ENCODE measurements at regions not wholly inside any gene's neighbourhood (a gene's known extent, or its start where the extent isn't known, plus 50 kb on each side); places are given as distances from the start of the nearest gene placed in this dataset.

DNA sequence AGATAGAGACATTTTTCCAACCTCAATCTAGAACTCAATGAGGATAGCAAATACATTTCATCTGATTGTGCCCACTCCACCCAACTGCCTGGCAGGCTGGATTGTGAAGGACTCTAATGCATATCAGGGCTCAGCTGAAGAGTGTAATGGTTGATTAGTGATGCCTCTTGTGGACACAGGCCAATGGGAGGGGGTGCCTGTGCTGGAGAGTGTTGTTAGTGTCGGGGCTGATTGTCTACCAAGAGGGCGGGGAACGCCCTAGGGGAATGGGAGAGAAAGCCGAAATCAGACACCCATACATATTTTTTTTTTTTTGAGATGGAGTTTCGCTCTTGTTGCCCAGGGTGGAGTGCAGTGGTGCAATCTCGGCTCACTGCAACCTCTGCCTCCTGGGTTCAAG lies 103.7 kb upstream of the SALL4 start:
- Histone ChIP-seq H2AFZ (ENCODE audit: control insufficient read depth, low read length) (no peak overlapping the region), H3K9me1 (ENCODE audit: control insufficient read depth, extremely low read depth, insufficient read depth, low read length) (no peaks in the 10 kb centered on the region), H3K27me3 (ENCODE audit: control insufficient read depth, extremely low read depth, insufficient read depth, low read length) (no peaks in the 10 kb centered on the region), H4K20me1 (ENCODE audit: control insufficient read depth, extremely low read depth, insufficient read depth, low read length) (no peaks in the 10 kb centered on the region), H3K9ac (ENCODE audit: control insufficient read depth, extremely low read depth, insufficient read depth, low read length) (no peak overlapping the region), H3K27ac (ENCODE audit: control insufficient read depth, insufficient read depth, low read length) (no peak overlapping the region), H3K9me3 (ENCODE audit: control insufficient read depth, low read depth, low read length) (no peaks in the 10 kb centered on the region), H3K4me3 (ENCODE audit: control insufficient read depth in 2 of 3, extremely low read depth in 1 of 3, insufficient read depth in 2 of 3, low read depth in 1 of 3, low read length in 3 of 3) (no peak overlapping the region), H3K79me2 (ENCODE audit: control insufficient read depth, insufficient read depth, low read length) (no peaks in the 10 kb centered on the region), H3K4me2 (ENCODE audit: control insufficient read depth, extremely low read depth, insufficient read depth, low read depth, low read length) (no peak overlapping the region), H3K4me1 (ENCODE audit: control insufficient read depth, extremely low read depth, insufficient read depth, low read length) (peaks cover 13% of the 10 kb centered on the region), H3K36me3 (ENCODE audit: control insufficient read depth in 2 of 2, extremely low read depth in 1 of 2, insufficient read depth in 2 of 2, low read length in 2 of 2) (no peaks in the 10 kb centered on the region)
- TF ChIP-seq EZH2 (IDR thresholded peaks at IDR 0.05; ENCODE audit: low read length) = no peak
- TF ChIP-seq, protein P1, sequence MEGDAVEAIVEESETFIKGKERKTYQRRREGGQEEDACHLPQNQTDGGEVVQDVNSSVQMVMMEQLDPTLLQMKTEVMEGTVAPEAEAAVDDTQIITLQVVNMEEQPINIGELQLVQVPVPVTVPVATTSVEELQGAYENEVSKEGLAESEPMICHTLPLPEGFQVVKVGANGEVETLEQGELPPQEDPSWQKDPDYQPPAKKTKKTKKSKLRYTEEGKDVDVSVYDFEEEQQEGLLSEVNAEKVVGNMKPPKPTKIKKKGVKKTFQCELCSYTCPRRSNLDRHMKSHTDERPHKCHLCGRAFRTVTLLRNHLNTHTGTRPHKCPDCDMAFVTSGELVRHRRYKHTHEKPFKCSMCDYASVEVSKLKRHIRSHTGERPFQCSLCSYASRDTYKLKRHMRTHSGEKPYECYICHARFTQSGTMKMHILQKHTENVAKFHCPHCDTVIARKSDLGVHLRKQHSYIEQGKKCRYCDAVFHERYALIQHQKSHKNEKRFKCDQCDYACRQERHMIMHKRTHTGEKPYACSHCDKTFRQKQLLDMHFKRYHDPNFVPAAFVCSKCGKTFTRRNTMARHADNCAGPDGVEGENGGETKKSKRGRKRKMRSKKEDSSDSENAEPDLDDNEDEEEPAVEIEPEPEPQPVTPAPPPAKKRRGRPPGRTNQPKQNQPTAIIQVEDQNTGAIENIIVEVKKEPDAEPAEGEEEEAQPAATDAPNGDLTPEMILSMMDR (optimal IDR thresholded peaks at IDR 0.05 in 1 of 3, IDR thresholded peaks at IDR 0.05 in 1 of 3, conservative IDR thresholded peaks at IDR 0.05 in 1 of 3; ENCODE audit: extremely low read depth in 1 of 3, insufficient read depth in 2 of 3, low read length in 3 of 3) = no peak
- FAIRE-seq (no peak), DNase-seq (ENCODE audit: low read depth, low spot score) (no peak)
- dilution Hi-C loops (cut with MboI; ENCODE audit: extremely low pct_ligation_motif_present, low sequenced_read_pairs) = no loop called here

DNA sequence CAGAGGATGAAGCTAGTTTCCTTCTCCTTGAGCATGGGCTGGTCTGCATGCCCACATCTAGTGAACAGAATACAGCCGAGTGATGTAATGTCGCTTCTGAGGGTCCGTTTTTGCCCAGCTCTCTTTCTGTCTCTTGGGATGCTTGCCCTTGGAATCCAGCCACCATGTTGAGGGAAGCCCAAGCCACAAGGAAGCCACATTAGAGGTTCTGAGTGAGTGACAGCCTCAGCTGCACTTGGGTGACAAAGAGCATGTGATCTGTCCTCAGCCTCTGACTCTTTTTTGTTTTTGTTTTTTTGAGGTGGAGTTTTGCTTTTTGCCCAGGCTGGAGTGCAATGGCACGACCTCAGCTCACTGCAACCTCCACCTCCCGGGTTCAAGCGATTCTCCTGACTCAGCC lies 100.6 kb upstream of the SALL4 start:
- no peak overlapping the region for H3K27ac ChIP-seq (ENCODE audit: control insufficient read depth, insufficient read depth, low read length)
- FAIRE-seq = no peak
- H3K36me3 ChIP-seq (ENCODE audit: control insufficient read depth in 2 of 2, extremely low read depth in 1 of 2, insufficient read depth in 2 of 2, low read length in 2 of 2) = no peaks in the 10 kb centered on the region
- no peaks in the 10 kb centered on the region for H4K20me1 ChIP-seq (ENCODE audit: control insufficient read depth, extremely low read depth, insufficient read depth, low read length)
- H3K79me2 ChIP-seq (ENCODE audit: control insufficient read depth, insufficient read depth, low read length) = no peaks in the 10 kb centered on the region
- no peak overlapping the region for H3K4me2 ChIP-seq (ENCODE audit: control insufficient read depth, extremely low read depth, insufficient read depth, low read depth, low read length)
- dilution Hi-C loops (cut with MboI; ENCODE audit: extremely low pct_ligation_motif_present, low sequenced_read_pairs) = no loop called here
- H3K9ac ChIP-seq (ENCODE audit: control insufficient read depth, extremely low read depth, insufficient read depth, low read length) = no peak overlapping the region
- H3K9me1 ChIP-seq (ENCODE audit: control insufficient read depth, extremely low read depth, insufficient read depth, low read length) = no peaks in the 10 kb centered on the region
- H3K4me1 ChIP-seq (ENCODE audit: control insufficient read depth, extremely low read depth, insufficient read depth, low read length) = no peaks in the 10 kb centered on the region
- no peak overlapping the region for H3K4me3 ChIP-seq (ENCODE audit: control insufficient read depth in 2 of 3, extremely low read depth in 1 of 3, insufficient read depth in 2 of 3, low read depth in 1 of 3, low read length in 3 of 3)
- no peak overlapping the region for H2AFZ ChIP-seq (ENCODE audit: control insufficient read depth, low read length)
- DNase-seq (ENCODE audit: low read depth, low spot score) = no peak
- no peaks in the 10 kb centered on the region for H3K27me3 ChIP-seq (ENCODE audit: control insufficient read depth, extremely low read depth, insufficient read depth, low read length)
- H3K9me3 ChIP-seq (ENCODE audit: control insufficient read depth, low read depth, low read length) = no peaks in the 10 kb centered on the region
- TF ChIP-seq, protein P1 (optimal IDR thresholded peaks at IDR 0.05 in 1 of 3, IDR thresholded peaks at IDR 0.05 in 1 of 3, conservative IDR thresholded peaks at IDR 0.05 in 1 of 3; ENCODE audit: extremely low read depth in 1 of 3, insufficient read depth in 2 of 3, low read length in 3 of 3) = no peak
- no peak for TF ChIP-seq EZH2 (IDR thresholded peaks at IDR 0.05; ENCODE audit: low read length)
